ENCODE measurements at regions not wholly inside any gene's neighbourhood (a gene's known extent, or its start where the extent isn't known, plus 50 kb on each side); places are given as distances from the start of the nearest gene placed in this dataset.

- TF ChIP-seq CTCF (IDR thresholded peaks at IDR 0.05; ENCODE audit: insufficient read depth, low read depth, low read length) (no peak), EZH2 (IDR thresholded peaks at IDR 0.05; ENCODE audit: insufficient read depth, low read length) (no peak)
Observed at GRCh38 chr11:23772081-23772480, 724.8 kb upstream of the LUZP2 start.
